Activated naive CD8-positive, alpha-beta T cell (primary cell): ENCODE measurements at regions not wholly inside any gene's neighbourhood (a gene's known extent, or its start where the extent isn't known, plus 50 kb on each side); places are given as distances from the start of the nearest gene placed in this dataset.

Experiments
- H3K27ac Mint-ChIP-seq: one replicate; pipeline ENCODE4 v1.8.0; 2021; ENCODE audit warnings: mixed read lengths
- H3K27me3 Mint-ChIP-seq: one replicate; pipeline ENCODE4 v1.8.0; 2021; ENCODE audit warnings: mixed read lengths
- H3K36me3 Mint-ChIP-seq: one replicate; pipeline ENCODE4 v1.8.0; 2021; ENCODE audit warnings: mixed read lengths
- H3K4me1 Mint-ChIP-seq: one replicate; pipeline ENCODE4 v1.8.0; 2021; ENCODE audit warnings: low read depth, mixed read lengths
- H3K4me3 Mint-ChIP-seq: one replicate; pipeline ENCODE4 v1.8.0; 2021; ENCODE audit warnings: mild to moderate bottlenecking, mixed read lengths
- H3K9me3 Mint-ChIP-seq: one replicate; pipeline ENCODE4 v1.8.0; 2021; ENCODE audit warnings: low read depth, mixed read lengths

- H3K36me3 Mint-ChIP-seq, result no peaks in the 10 kb centered on the region
- H3K4me1 Mint-ChIP-seq, result no peaks in the 10 kb centered on the region
- no peak overlapping the region for H3K27ac Mint-ChIP-seq
- H3K9me3 Mint-ChIP-seq, result peaks cover under 1% of the 10 kb centered on the region
- H3K4me3 Mint-ChIP-seq, result no peak overlapping the region
- no peaks in the 10 kb centered on the region for H3K27me3 Mint-ChIP-seq
Observed at GRCh38 chr21:27743971-27744564, 777.2 kb upstream of the ADAMTS5 start.

GRCh38 chr21:27741736-27742135 is 774.8 kb upstream of the ADAMTS5 start:
- Mint-ChIP-seq H3K27ac (no peak overlapping the region), H3K4me1 (no peaks in the 10 kb centered on the region), H3K36me3 (no peaks in the 10 kb centered on the region), H3K9me3 (peaks cover 5% of the 10 kb centered on the region), H3K4me3 (no peak overlapping the region), H3K27me3 (no peaks in the 10 kb centered on the region)

DNA sequence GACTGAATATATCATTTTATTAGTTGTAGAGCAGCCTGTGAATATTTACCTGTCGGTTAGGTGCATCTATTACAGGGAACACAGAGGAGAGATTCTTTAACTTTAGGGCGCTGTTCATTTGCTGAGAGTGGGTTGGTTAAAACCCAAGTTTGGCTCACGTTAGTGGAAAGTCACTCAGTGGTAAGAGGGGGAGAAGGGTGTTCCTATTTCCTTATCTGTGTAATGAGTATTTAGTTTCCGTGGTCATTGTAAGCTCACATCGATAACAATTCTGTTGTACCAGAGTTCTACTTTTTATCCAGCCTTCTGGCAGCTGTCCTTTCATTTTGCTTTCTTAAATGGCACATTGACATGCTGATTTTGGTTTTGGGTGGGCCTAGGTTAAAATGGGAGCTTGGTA is 773.2 kb upstream of the ADAMTS5 start:
- Mint-ChIP-seq H3K27me3 (no peaks in the 10 kb centered on the region), H3K36me3 (no peaks in the 10 kb centered on the region), H3K4me3 (no peak overlapping the region), H3K4me1 (no peaks in the 10 kb centered on the region), H3K27ac (no peak overlapping the region), H3K9me3 (peaks cover 5% of the 10 kb centered on the region)

GRCh38 chr21:27739187-27739586 is 772.3 kb upstream of the ADAMTS5 start:
- H3K4me1 Mint-ChIP-seq, result no peaks in the 10 kb centered on the region
- no peak overlapping the region for H3K27ac Mint-ChIP-seq
- H3K36me3 Mint-ChIP-seq, result no peaks in the 10 kb centered on the region
- no peak overlapping the region for H3K4me3 Mint-ChIP-seq
- peaks cover 5% of the 10 kb centered on the region for H3K9me3 Mint-ChIP-seq
- H3K27me3 Mint-ChIP-seq, result no peaks in the 10 kb centered on the region

DNA sequence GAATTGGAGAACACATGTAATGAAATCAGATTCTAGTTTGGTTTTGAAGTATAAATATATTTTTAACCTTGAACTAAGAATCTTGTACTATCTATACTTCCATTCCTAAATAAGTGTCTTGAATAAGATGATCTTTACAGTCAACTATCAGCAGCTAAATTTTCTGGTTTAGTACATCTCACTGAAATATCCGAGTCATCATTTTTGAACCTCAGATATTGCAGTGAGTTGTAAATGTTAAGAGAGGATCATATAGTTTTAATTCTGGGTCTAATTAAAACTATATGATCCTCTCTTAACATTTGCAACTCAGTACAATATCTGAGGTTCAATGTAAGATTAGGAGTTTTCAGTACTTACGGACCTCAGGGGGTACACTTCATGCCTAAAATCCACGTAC is 768.8 kb upstream of the ADAMTS5 start:
- Mint-ChIP-seq H3K4me3 (no peak overlapping the region), H3K27me3 (no peaks in the 10 kb centered on the region), H3K9me3 (peaks cover 5% of the 10 kb centered on the region)

DNA sequence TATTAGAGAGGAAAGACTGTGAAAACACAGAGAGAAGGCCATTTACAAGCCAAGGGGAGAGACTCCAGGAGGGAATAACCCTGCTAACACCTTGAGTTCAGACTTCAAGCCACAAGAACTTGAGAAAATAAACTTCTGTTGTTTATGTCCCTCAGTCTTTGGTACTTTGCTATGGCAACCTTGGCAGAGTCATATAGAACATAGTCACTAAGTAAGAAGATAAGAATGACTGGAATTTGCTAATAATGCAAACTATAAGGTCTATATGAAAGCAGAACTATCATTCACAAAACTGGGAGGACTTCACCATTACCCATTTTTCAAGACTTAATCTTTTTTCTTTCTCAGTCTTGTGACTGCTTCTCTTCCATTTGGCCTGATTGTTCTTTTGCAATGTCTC is 767.3 kb upstream of the ADAMTS5 start:
- H3K36me3 Mint-ChIP-seq, result no peaks in the 10 kb centered on the region
- H3K4me1 Mint-ChIP-seq, result no peaks in the 10 kb centered on the region
- H3K27me3 Mint-ChIP-seq, result no peaks in the 10 kb centered on the region
- H3K4me3 Mint-ChIP-seq, result no peak overlapping the region
- no peak overlapping the region for H3K27ac Mint-ChIP-seq
- peaks cover 6% of the 10 kb centered on the region for H3K9me3 Mint-ChIP-seq

More for the DNA sequence above, 768.8 kb upstream of the ADAMTS5 start:
- H3K4me1 Mint-ChIP-seq, result no peaks in the 10 kb centered on the region
- no peaks in the 10 kb centered on the region for H3K36me3 Mint-ChIP-seq
- no peak overlapping the region for H3K27ac Mint-ChIP-seq

- H3K9me3 Mint-ChIP-seq, result peaks cover 14% of the 10 kb centered on the region
- no peaks in the 10 kb centered on the region for H3K27me3 Mint-ChIP-seq
- H3K36me3 Mint-ChIP-seq, result no peaks in the 10 kb centered on the region
- no peak overlapping the region for H3K27ac Mint-ChIP-seq
- no peak overlapping the region for H3K4me3 Mint-ChIP-seq
- H3K4me1 Mint-ChIP-seq, result no peaks in the 10 kb centered on the region
Observed at GRCh38 chr21:27725916-27726315, 759.0 kb upstream of the ADAMTS5 start.

DNA sequence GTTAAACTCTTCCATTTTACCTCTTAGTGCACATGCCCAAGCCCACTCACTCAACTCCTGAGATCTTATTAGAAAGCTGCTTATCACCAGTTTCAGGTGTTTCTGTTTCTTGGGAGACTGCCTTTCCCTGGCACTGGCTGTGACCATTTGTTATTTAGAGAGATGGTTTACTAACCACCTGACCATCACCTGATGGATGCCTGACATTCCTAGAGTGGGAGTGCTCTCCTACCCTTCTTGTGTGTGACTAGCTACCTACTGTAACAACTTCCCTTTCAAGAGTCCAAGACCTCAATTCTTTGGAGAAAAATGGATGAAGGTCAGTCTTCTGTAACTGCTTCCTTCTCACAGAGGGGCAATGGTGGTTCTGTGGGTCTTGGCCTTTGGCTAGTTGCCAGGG is 755.2 kb upstream of the ADAMTS5 start:
- Mint-ChIP-seq H3K27me3 (no peaks in the 10 kb centered on the region), H3K4me1 (no peaks in the 10 kb centered on the region), H3K27ac (no peak overlapping the region), H3K9me3 (peaks cover 8% of the 10 kb centered on the region), H3K4me3 (no peak overlapping the region), H3K36me3 (no peaks in the 10 kb centered on the region)

DNA sequence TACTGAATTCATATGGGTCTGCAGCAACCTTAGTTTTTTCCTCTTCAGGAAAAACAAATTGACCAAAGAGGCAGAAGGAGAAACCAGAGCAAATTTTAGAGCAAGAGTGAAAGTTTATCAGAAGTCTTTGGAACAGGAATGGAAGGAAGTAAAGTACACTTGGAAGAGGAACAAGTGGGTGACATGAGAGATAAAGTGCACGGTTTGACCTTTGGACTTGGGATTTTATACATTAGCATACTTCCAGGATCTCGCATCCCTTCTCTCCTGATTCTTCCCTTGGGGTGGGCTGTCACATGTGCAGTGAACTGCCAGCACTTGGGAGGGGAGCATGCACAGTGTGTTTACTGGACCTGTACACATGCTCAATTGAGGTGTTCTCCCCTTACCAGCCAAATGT is 754.8 kb upstream of the ADAMTS5 start:
- Mint-ChIP-seq H3K9me3 (peaks cover 7% of the 10 kb centered on the region), H3K4me1 (no peaks in the 10 kb centered on the region), H3K27me3 (no peaks in the 10 kb centered on the region), H3K4me3 (no peak overlapping the region), H3K36me3 (no peaks in the 10 kb centered on the region), H3K27ac (no peak overlapping the region)

DNA sequence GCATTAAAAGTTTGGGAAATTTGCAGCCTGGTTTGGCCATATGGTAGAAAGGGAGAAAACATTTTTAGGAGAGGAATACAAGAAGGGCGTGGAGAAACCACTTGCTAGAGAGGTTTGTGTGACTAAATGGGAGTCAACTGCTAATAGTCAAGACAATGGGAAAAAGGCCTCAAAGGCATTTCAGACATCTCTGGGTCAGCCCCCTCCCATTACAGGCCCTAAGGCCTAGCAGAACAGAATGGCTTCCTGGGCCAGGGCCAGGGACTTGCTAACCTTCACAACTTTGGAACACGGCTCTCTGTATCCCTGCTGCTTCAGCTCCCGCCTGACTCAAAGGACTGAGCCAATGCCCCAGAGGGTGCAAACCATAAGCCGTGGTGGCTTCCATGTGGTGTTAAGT is 752.3 kb upstream of the ADAMTS5 start:
- Mint-ChIP-seq H3K4me3 (no peak overlapping the region), H3K9me3 (peaks cover 3% of the 10 kb centered on the region)

GRCh38 chr21:27715131-27715530 is 748.2 kb upstream of the ADAMTS5 start:
- Mint-ChIP-seq H3K4me1 (no peaks in the 10 kb centered on the region), H3K27ac (no peak overlapping the region), H3K9me3 (no peaks in the 10 kb centered on the region), H3K4me3 (no peak overlapping the region), H3K27me3 (no peaks in the 10 kb centered on the region), H3K36me3 (no peaks in the 10 kb centered on the region)

More for the DNA sequence above, 752.3 kb upstream of the ADAMTS5 start:
- Mint-ChIP-seq H3K27ac (no peak overlapping the region), H3K27me3 (no peaks in the 10 kb centered on the region), H3K4me1 (no peaks in the 10 kb centered on the region), H3K36me3 (no peaks in the 10 kb centered on the region)

DNA sequence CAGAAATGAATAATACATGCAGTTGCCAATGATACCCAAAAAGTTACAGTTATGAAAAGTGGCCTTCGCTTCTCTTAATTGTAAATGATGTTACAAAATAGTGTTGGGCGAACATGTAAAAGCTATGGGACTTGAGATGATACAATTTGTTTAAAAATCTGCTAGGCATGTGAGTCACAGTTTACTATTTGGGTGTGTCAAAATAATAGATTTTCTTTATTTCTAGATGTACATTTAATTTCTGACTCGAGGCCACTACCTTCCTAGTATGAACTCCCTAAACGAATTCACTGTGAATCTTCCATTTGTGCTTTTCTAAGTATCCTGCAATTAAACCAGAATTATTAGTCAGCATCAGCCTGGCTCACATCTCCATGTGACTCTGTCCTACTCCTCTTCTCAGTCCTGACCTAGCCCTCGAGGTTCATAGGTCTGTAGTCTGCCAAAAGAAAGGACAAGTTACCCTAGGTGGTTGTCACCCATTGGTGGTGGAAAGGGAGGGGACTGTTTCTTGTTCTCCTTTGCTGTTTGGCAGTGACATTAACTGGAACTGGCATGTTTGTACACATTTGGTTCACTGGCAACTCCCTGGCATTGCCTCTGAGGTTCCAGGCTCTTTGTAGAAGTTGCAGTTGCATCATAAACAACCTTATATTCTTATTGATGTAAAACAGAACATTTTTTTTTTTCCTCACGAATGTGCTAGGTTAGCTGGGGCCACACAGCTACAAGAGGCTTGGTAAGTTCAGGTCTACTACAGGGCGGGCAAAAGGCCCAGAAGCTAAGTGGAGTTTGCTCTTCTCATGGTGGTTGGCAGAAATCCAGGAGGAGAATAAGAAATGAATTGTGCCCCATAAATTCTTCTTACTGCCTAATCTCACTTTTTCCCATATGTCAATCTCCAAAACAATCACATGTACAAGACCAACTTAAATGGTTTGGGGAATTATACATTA is 746.5 kb upstream of the ADAMTS5 start:
- H3K36me3 Mint-ChIP-seq, result no peaks in the 10 kb centered on the region
- no peak overlapping the region for H3K4me3 Mint-ChIP-seq
- no peaks in the 10 kb centered on the region for H3K4me1 Mint-ChIP-seq
- peaks cover 2% of the 10 kb centered on the region for H3K9me3 Mint-ChIP-seq
- H3K27ac Mint-ChIP-seq, result no peak overlapping the region
- H3K27me3 Mint-ChIP-seq, result no peaks in the 10 kb centered on the region

DNA sequence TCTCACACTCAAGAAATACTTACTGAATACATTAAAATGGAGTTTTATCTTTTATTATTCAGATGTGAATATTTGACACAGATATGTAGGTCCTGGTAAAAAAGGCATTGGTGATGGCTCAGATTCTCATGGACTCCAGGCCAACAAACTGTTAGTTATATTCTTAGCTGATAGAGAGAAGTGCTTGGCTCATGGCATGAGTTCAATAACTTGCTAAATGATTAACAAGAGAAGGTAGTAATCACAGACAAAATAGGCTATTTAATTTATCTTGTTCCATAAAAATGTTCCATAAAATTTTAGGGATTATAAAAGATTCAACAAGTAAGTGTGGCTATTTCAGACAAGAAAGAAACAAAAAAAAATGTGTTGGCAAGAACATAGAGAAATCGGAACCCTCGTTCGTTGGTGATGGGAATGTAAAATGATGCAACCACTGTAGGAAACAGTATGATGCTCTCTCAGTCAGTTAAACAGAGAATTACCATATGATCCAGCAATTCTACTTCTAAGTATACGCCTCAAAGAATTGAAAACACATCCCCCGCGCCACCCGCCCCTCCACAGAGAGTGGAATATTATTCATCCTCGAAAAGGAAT is 737.8 kb upstream of the ADAMTS5 start:
- H3K27ac Mint-ChIP-seq, result no peak overlapping the region
- no peaks in the 10 kb centered on the region for H3K36me3 Mint-ChIP-seq
- H3K4me3 Mint-ChIP-seq, result no peak overlapping the region
- H3K27me3 Mint-ChIP-seq, result no peaks in the 10 kb centered on the region
- no peaks in the 10 kb centered on the region for H3K4me1 Mint-ChIP-seq
- H3K9me3 Mint-ChIP-seq, result peaks cover 4% of the 10 kb centered on the region

DNA sequence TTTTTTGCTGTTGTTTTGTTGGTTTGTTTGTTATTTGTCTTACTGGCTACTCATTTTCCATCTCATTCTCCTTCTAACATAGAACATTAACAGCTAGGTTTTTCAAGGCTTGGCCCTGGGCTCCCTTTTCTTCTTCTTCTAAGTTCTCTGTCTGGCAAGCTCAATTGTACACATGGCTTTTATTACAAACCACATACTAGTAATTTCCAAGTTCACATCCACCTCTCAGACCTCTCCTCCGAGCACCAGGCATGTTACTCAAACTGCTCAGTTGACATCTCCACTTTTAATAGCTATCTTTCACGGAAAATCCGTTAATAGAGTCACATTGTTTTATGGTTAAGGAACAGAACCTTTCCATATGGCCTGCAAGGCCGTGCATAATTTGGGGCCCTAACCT is 736.9 kb upstream of the ADAMTS5 start:
- Mint-ChIP-seq H3K27ac (no peak overlapping the region), H3K4me3 (no peak overlapping the region), H3K36me3 (no peaks in the 10 kb centered on the region), H3K4me1 (no peaks in the 10 kb centered on the region), H3K27me3 (no peaks in the 10 kb centered on the region), H3K9me3 (peaks cover 4% of the 10 kb centered on the region)

DNA sequence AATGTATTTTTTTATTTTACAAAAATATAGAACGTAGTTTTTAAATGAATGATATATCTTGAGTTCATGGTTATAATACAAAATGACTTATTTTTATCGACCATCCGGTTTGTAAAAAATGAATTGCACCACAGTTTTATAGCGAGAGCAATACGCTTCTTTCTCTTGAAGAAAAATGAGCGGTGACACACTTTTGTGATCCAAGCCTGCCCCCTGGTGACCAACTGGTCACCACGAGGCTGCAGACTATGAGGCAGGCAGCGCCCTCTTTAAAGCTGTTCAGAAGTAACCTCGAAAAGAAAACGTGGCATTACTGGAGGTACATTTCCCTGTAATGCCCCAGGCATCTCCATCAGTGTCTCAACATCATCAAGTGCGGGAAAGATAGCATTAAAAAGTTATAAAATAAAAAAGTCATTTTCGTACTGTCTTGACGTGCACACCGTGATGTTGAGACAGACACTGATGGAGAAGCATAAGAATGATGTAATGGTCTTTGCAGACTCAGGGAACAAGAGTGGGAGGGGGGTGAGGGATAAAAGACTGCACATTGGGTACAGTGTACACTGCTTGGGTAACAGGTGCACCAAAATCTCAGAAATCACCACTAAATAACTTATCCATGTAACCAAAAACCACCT is 734.2 kb upstream of the ADAMTS5 start:
- no peak overlapping the region for H3K27ac Mint-ChIP-seq
- H3K36me3 Mint-ChIP-seq, result no peaks in the 10 kb centered on the region
- no peaks in the 10 kb centered on the region for H3K4me1 Mint-ChIP-seq
- H3K4me3 Mint-ChIP-seq, result no peak overlapping the region
- no peaks in the 10 kb centered on the region for H3K9me3 Mint-ChIP-seq
- peaks cover 4% of the 10 kb centered on the region for H3K27me3 Mint-ChIP-seq
